ENCODE measurements at regions not wholly inside any gene's neighbourhood (a gene's known extent, or its start where the extent isn't known, plus 50 kb on each side); places are given as distances from the start of the nearest gene placed in this dataset.
"Not testable (repeated sequence)": the region's sequence is repeated elsewhere in the genome, so short reads cannot be mapped to it uniquely, and the experiment has no call there.

DNA sequence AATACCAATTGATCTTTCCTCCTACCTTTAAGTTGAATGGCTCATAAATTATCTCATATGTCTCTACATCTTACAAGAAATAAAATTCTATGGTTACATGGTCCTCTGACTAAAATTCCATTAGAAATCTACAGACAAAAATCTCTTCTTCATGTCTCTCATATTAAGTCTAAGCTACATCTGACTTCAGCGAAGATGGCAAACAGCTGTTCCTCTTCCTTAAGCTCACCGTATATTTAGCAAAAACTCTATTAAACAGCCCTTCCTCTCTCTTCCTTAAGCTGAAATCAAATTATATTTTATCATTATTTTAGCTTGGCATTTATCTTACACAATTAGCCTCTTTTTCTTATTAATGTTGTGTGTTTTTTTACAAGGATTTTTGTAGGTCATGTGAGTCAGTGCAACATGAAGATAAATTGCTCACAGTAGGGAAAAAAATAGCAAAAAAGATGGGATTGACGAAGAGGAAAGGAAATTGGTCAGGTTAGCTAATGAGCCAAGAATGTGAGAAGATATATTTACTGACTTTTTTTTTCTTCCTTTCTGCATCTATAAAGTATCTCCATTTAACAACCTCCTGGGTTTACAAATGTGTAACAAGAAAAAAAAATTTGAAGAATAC, 2412.8 kb downstream of the ARAP2 start:
- no peaks in the 10 kb centered on the region for H3K36me3 Mint-ChIP-seq (ENCODE audit: low read depth)
- peaks cover 5% of the 10 kb centered on the region for H3K9me3 Mint-ChIP-seq
- H3K4me1 Mint-ChIP-seq = no peaks in the 10 kb centered on the region
- DNase-seq (no peak), ATAC-seq (ENCODE audit: low read depth) (no peak)
- no peaks in the 10 kb centered on the region for H3K27me3 Mint-ChIP-seq
- TF ChIP-seq, protein P1, sequence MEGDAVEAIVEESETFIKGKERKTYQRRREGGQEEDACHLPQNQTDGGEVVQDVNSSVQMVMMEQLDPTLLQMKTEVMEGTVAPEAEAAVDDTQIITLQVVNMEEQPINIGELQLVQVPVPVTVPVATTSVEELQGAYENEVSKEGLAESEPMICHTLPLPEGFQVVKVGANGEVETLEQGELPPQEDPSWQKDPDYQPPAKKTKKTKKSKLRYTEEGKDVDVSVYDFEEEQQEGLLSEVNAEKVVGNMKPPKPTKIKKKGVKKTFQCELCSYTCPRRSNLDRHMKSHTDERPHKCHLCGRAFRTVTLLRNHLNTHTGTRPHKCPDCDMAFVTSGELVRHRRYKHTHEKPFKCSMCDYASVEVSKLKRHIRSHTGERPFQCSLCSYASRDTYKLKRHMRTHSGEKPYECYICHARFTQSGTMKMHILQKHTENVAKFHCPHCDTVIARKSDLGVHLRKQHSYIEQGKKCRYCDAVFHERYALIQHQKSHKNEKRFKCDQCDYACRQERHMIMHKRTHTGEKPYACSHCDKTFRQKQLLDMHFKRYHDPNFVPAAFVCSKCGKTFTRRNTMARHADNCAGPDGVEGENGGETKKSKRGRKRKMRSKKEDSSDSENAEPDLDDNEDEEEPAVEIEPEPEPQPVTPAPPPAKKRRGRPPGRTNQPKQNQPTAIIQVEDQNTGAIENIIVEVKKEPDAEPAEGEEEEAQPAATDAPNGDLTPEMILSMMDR (IDR thresholded peaks at IDR 0.05) = no peak
- no peak overlapping the region for H3K4me3 Mint-ChIP-seq
- POLR2A ChIA-PET = no interaction called here
- intact Hi-C loops (cut with micrococcal nuclease) = no loop called here
- H3K27ac Mint-ChIP-seq = no peak overlapping the region
- CTCF ChIA-PET = no interaction called here

DNA sequence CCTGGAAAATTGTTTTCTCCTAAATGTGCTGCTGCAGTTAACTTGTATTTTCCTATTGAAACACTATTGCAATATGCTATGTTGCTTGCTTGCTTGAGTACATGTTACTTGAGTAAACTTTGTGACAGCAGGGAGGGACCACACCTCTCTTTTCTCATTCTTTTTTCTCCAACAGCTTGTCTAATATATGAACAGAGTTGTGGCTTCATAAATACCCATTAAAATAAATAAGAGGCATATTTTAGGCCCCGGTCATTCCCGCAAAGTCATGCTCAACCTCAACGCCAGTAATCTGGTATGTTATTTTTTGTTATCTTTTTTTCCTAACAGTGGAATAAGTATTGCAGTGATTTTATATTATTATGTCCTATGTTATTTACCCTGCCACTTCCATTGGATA, 2408.6 kb downstream of the ARAP2 start:
- H3K27ac Mint-ChIP-seq; DNase-seq; H3K36me3 Mint-ChIP-seq (ENCODE audit: low read depth); H3K4me3 Mint-ChIP-seq; CTCF ChIA-PET; intact Hi-C loops (cut with micrococcal nuclease); ATAC-seq (ENCODE audit: low read depth); H3K9me3 Mint-ChIP-seq; POLR2A ChIA-PET; H3K27me3 Mint-ChIP-seq; H3K4me1 Mint-ChIP-seq: not testable (repeated sequence)

DNA sequence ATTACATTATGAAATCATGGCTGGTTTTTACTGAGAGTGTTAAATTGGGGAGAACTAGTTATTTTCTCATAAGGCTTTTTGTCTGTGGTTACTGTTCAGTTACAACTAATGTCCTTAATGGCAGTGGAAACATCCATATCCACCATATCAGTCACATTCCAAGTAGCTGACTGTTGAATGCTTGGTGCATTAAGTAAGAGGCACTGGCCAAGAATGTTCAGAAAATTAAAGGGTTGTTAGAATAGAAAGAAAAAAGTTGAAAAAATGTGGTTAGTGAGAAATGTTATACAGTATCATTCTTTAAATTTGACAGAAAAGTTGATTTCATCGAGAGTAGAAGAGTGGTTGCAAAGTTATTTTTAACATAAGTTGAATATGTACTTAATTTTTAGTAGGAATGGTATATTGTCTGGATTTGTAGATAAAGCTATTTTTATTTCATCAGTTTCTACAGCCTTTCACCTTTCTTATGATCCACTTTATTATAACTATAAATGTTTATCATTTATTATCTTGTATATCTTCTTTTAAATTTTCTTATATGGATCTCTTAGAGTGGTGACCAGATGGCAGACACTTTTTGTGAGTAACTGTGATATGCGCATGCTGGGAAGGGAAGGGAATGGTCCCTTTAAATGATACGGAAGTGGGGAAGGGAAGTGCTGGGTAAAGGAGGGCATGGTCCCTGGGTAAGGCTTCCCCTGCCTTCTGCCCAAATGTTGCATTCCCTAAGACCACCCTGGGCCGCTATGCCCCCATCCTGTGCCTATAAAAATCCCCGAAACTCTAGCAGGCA, 2407.1 kb downstream of the ARAP2 start:
- no peaks in the 10 kb centered on the region for H3K27me3 Mint-ChIP-seq
- DNase-seq (no peak), ATAC-seq (ENCODE audit: low read depth) (no peak)
- peaks cover 3% of the 10 kb centered on the region for H3K9me3 Mint-ChIP-seq
- CTCF ChIA-PET = no interaction called here
- POLR2A ChIA-PET = no interaction called here
- no peaks in the 10 kb centered on the region for H3K36me3 Mint-ChIP-seq (ENCODE audit: low read depth)
- H3K4me3 Mint-ChIP-seq = no peak overlapping the region
- no peaks in the 10 kb centered on the region for H3K4me1 Mint-ChIP-seq
- intact Hi-C loops (cut with micrococcal nuclease) = no loop called here
- no peak overlapping the region for H3K27ac Mint-ChIP-seq
- TF ChIP-seq, protein P1 (IDR thresholded peaks at IDR 0.05) = no peak

DNA sequence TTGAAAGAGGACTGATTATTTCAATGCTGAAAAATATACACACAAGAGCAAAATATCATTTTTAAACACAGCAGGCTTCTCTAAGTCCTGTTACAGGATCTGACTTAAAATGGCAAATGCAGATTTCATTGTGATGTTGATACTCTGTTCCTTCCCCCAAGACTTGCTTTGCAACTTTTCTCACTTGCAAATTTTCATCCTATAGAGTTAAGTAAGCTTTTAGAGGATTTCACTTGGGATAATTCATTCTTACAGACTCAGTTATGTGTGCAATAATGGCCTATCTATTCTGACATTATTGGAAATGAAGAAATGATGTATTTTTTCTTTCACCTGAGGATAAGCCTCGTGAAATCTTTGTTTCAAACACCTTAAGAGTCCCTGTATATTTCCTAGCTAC, 2403.2 kb downstream of the ARAP2 start:
- Mint-ChIP-seq H3K4me1 (no peaks in the 10 kb centered on the region), H3K27me3 (no peaks in the 10 kb centered on the region)
- CTCF ChIA-PET = no interaction called here

DNA sequence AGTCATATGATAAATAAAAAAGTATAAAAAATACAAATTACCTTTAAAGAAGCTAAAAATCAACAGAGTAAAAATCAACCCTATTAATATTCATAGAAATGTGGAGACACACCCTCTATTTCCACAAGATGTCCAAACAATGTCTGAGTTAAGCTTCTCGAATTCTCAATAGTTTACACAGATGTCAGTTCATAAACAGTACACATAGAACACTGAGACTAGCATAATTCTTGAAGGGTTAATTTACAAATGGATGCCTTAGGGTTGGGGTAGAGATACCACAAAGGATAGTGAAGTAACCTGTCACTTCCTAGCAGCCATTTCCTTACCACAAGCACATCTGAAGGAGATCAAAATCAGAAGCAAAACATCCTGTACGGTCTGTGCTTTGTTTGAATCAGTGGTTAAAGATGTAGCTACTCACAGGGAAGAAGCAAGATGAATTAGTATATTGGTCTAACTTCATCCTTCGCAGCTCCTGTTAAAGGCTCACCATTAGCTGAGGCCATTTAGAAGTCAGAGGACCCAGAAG, 2393.9 kb downstream of the ARAP2 start:
- Mint-ChIP-seq H3K4me1 (no peaks in the 10 kb centered on the region), H3K27me3 (no peaks in the 10 kb centered on the region), H3K36me3 (ENCODE audit: low read depth) (no peaks in the 10 kb centered on the region), H3K4me3 (no peak overlapping the region), H3K9me3 (peaks cover 6% of the 10 kb centered on the region), H3K27ac (no peak overlapping the region)
- intact Hi-C loops (cut with micrococcal nuclease) = no loop called here
- ChIA-PET CTCF (no interaction called here), POLR2A (no interaction called here)
- ATAC-seq (ENCODE audit: low read depth) (no peak), DNase-seq (no peak)
- TF ChIP-seq, protein P1 (IDR thresholded peaks at IDR 0.05) = no peak

More for the DNA sequence above, 2403.2 kb downstream of the ARAP2 start:
- Mint-ChIP-seq H3K4me3 (no peak overlapping the region), H3K27ac (no peak overlapping the region), H3K9me3 (peaks cover 4% of the 10 kb centered on the region), H3K36me3 (ENCODE audit: low read depth) (no peaks in the 10 kb centered on the region)
- no peak for ATAC-seq (ENCODE audit: low read depth)
- TF ChIP-seq, protein P1 (IDR thresholded peaks at IDR 0.05) = no peak
- no peak for DNase-seq
- POLR2A ChIA-PET = no interaction called here
- intact Hi-C loops (cut with micrococcal nuclease) = no loop called here

DNA sequence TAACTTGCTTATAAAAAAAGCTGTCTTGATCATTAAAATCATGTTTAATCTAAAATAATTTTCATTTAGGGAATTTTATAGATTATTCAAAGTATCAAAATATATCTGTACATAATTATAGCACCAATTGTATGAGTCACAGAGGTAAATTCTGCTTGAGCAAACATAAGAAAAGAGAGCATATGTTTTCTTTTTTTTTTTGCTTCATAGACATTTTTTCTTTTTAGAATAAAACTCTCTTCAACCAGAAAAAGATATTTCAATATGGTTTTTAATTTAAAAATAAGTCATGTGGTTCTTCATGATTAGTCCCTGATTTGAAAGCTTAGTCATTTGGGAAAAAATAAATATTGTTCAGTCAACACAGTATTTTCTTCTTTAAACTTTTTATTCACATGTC, 2390.6 kb downstream of the ARAP2 start:
- H3K27me3 Mint-ChIP-seq; CTCF ChIA-PET; ATAC-seq (ENCODE audit: low read depth); H3K27ac Mint-ChIP-seq; DNase-seq; POLR2A ChIA-PET; H3K9me3 Mint-ChIP-seq; H3K4me1 Mint-ChIP-seq; intact Hi-C loops (cut with micrococcal nuclease); H3K36me3 Mint-ChIP-seq (ENCODE audit: low read depth); H3K4me3 Mint-ChIP-seq: not testable (repeated sequence)

Measured in activated B cell treated with CpG ODN at 0.5 μM for 24 hours (primary cell).